ENCODE measurements at regions not wholly inside any gene's neighbourhood (a gene's known extent, or its start where the extent isn't known, plus 50 kb on each side); places are given as distances from the start of the nearest gene placed in this dataset.

DNA sequence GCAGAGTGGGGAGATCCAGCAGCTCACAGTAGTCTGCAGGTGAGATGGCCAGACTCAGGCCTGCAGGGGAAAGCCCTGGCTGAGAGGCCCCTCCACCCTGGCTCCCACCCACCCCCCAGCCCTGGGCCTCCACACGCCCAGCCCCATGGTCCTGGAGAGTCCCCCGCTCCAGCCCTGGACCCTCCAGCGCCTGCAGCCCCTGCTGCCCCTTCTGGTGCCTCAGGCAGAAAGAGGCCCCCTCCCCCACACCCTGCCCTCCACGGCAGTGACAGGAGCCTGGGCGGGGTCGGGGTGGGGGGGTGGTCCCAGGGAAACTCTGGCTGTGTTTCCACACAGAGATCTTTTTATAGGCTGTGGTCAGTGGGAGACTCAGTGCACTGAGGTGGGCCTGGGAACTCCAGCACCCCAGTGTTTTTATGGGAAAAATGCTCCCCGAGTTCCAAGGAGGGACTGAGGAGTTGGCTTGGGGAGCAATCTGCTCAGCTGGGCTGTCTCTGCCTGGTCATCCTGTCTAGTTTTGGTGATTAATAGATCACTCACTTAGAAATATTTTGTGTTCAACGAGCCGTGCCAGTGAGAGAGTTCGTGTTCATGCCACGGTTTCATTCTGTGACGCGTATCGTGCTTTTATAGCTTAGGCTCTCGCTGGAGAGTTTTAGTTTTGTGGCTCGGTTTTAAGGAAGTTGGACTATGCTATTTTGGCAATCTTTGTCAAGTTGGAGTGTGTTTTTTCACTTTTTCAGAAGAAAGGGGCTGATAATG is 53.1 kb upstream of the HGFAC start:
- no peaks in the 10 kb centered on the region for H3K9me2 ChIP-seq (ENCODE audit: low read depth, low read length)
- no peak overlapping the region for H2AFZ ChIP-seq (ENCODE audit: low read length)
- no peak overlapping the region for H3K9ac ChIP-seq (ENCODE audit: low read length)
- no peak overlapping the region for H3K27ac ChIP-seq (ENCODE audit: low read depth, low read length, poor library complexity, severe bottlenecking)
- no peaks in the 10 kb centered on the region for H3K79me2 ChIP-seq (ENCODE audit: insufficient read depth, low read length)
- no peaks in the 10 kb centered on the region for H3K27me3 ChIP-seq (ENCODE audit: insufficient read depth, low read length)
- H3F3A ChIP-seq (ENCODE audit: insufficient read depth, low read length), result no peaks in the 10 kb centered on the region
- no peaks in the 10 kb centered on the region for H3K36me3 ChIP-seq (ENCODE audit: insufficient read depth, low read length)
- no peaks in the 10 kb centered on the region for H4K20me1 ChIP-seq (ENCODE audit: insufficient read depth, low read length)
- H3K9me3 ChIP-seq (ENCODE audit: low read length), result no peaks in the 10 kb centered on the region
- no peak overlapping the region for H3K4me2 ChIP-seq (ENCODE audit: low read length)
- no peaks in the 10 kb centered on the region for H3K4me1 ChIP-seq (ENCODE audit: insufficient read depth, low read length, severe bottlenecking)
- TF ChIP-seq EZH2 (IDR thresholded peaks at IDR 0.05; ENCODE audit: borderline replicate concordance, low read length) (no peak), CTCF (IDR thresholded peaks at IDR 0.05; ENCODE audit: low read length) (no peak)
- no peak overlapping the region for H3K4me3 ChIP-seq (ENCODE audit: low read depth, low read length, poor library complexity, severe bottlenecking)

DNA sequence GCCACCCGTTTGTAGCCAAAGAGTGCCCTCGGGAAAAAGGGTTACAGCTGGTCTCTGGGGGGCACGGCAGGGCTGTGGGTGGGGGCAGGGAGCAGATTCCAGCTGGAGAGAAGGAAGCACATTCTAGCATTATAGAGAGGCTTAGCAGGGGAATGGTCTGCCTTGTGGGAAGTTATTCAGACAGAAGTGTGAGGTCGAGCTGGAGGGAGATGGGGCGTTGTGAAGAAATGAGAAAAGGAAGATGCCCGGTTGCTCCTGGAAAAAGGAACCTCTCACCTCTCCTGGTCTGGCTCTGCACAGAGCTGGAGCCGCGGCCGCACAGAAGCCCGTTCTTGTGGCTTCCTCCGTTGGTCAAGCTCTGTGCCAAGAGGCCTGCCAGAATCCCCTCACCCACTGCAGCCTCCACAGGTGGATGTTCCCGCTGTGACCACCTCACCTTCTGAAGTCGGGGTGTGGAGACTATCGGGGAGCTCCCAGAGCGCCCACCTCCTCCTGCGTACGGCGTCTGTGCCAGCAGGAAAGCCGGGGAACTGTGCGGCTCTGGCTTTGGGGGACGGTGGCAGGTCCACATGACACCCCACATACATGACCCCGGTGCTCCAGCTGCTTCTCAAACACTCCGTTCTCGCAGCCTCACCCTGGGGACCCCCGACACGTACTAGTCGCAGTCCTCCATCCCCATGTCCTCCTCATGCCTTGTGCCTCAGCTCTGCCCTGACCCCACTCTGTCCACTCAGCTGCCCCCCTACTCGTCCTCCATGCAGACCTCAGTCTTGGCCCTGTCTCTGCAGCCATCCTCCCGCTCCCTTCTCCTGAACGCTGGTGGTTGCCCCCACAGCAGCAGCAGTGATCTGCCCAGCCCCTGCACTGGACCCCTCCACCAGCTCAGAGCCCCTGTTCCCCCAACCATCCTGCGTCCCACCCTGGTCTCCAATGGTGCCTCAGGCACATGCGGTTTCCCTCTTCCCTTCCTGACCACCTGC is 52.2 kb upstream of the HGFAC start:
- no peak overlapping the region for H3K4me3 ChIP-seq (ENCODE audit: low read depth, low read length, poor library complexity, severe bottlenecking)

More for the DNA sequence above, 52.2 kb upstream of the HGFAC start:
- no peaks in the 10 kb centered on the region for H3K79me2 ChIP-seq (ENCODE audit: insufficient read depth, low read length)
- no peaks in the 10 kb centered on the region for H4K20me1 ChIP-seq (ENCODE audit: insufficient read depth, low read length)
- H3K27me3 ChIP-seq (ENCODE audit: insufficient read depth, low read length), result no peaks in the 10 kb centered on the region
- no peaks in the 10 kb centered on the region for H3K9me2 ChIP-seq (ENCODE audit: low read depth, low read length)
- H3K9me3 ChIP-seq (ENCODE audit: low read length), result no peaks in the 10 kb centered on the region
- H3K4me1 ChIP-seq (ENCODE audit: insufficient read depth, low read length, severe bottlenecking), result no peaks in the 10 kb centered on the region
- no peak overlapping the region for H2AFZ ChIP-seq (ENCODE audit: low read length)
- no peak overlapping the region for H3K4me2 ChIP-seq (ENCODE audit: low read length)
- no peak for TF ChIP-seq EZH2 (IDR thresholded peaks at IDR 0.05; ENCODE audit: borderline replicate concordance, low read length)
- no peak for TF ChIP-seq CTCF (IDR thresholded peaks at IDR 0.05; ENCODE audit: low read length)
- no peaks in the 10 kb centered on the region for H3K36me3 ChIP-seq (ENCODE audit: insufficient read depth, low read length)
- H3K27ac ChIP-seq (ENCODE audit: low read depth, low read length, poor library complexity, severe bottlenecking), result no peak overlapping the region
- H3K9ac ChIP-seq (ENCODE audit: low read length), result no peak overlapping the region
- no peaks in the 10 kb centered on the region for H3F3A ChIP-seq (ENCODE audit: insufficient read depth, low read length)
